GM23338 (cell line): ENCODE measurements at regions not wholly inside any gene's neighbourhood (a gene's known extent, or its start where the extent isn't known, plus 50 kb on each side); places are given as distances from the start of the nearest gene placed in this dataset.

Source experiments
- ATAC-seq: fragments of 200-7000 bp; cut with Tn5 transposase; 3 replicates; pipeline ENCODE4 v1.9.1; 2020
- DNase-seq: peaks from one replicate; pipeline ENCODE4 v3.0.0-alpha.2; 2015; ENCODE audit warnings: low spot score
- H2AFZ ChIP-seq: fragments of 200-600 bp; sonication (generic); 2 replicates; pipeline ENCODE4 v1.8.0; 2016; ENCODE audit warnings: antibody characterized with exemption, mild to moderate bottlenecking, moderate library complexity
- H3F3A ChIP-seq: fragments of 200-600 bp; sonication (generic); replicated peaks from 2 replicates; pipeline ENCODE4 v1.8.0; 2017; ENCODE audit warnings: antibody characterized with exemption, mixed run types, low read depth
- H3K27ac ChIP-seq: fragments of 200-600 bp; sonication (generic); 2 replicates; pipeline ENCODE4 v1.6.1; 2016; ENCODE audit warnings: low read depth
- H3K27me3 ChIP-seq: fragments of 200-600 bp; sonication (generic); 2 replicates; pipeline ENCODE4 v1.8.0; 2016; ENCODE audit warnings: mild to moderate bottlenecking, mixed run types, moderate library complexity; ENCODE audit not compliant: insufficient read depth
- H3K36me3 ChIP-seq: fragments of 200-600 bp; sonication (generic); 2 replicates; pipeline ENCODE4 v1.8.0; 2016; ENCODE audit warnings: mild to moderate bottlenecking; ENCODE audit not compliant: insufficient read depth
- H3K4me1 ChIP-seq: fragments of 200-600 bp; sonication (generic); 2 replicates; pipeline ENCODE4 v1.8.0; 2016; ENCODE audit warnings: mild to moderate bottlenecking, moderate library complexity; ENCODE audit not compliant: insufficient read depth
- H3K4me2 ChIP-seq: fragments of 200-600 bp; sonication (generic); 2 replicates; pipeline ENCODE4 v1.7.1; 2017; ENCODE audit warnings: mixed run types
- H3K4me3 ChIP-seq: fragments of 200-600 bp; sonication (generic); 2 replicates; pipeline ENCODE4 v1.6.1; 2016; ENCODE audit warnings: mixed run types
- H3K79me2 ChIP-seq: fragments of 200-600 bp; sonication (generic); replicated peaks from 2 replicates; pipeline ENCODE4 v1.8.0; 2017; ENCODE audit warnings: mild to moderate bottlenecking; ENCODE audit not compliant: insufficient read depth
- H3K9me2 ChIP-seq: fragments of 200-600 bp; sonication (generic); 2 replicates; pipeline ENCODE4 v1.8.0; 2017; ENCODE audit not compliant: insufficient read depth
- H4K20me1 ChIP-seq: fragments of 200-600 bp; sonication (generic); replicated peaks from 2 replicates; pipeline ENCODE4 v1.8.0; 2017; ENCODE audit warnings: mild to moderate bottlenecking; ENCODE audit not compliant: insufficient read depth
- H3K27ac Mint-ChIP-seq: 2 replicates; pipeline ENCODE4 v1.8.0; 2020; ENCODE audit warnings: inconsistent platforms, mild to moderate bottlenecking, moderate library complexity, mixed read lengths
- H3K27me3 Mint-ChIP-seq: 3 replicates; pipeline ENCODE4 v1.8.0; 2022; ENCODE audit warnings: low read depth, mild to moderate bottlenecking, moderate library complexity, mixed read lengths, inconsistent platforms; ENCODE audit not compliant: insufficient read depth, poor library complexity
- H3K36me3 Mint-ChIP-seq: 3 replicates; pipeline ENCODE4 v1.8.0; 2021; ENCODE audit warnings: low read depth, mild to moderate bottlenecking, inconsistent platforms, moderate library complexity, mixed read lengths
- H3K4me1 Mint-ChIP-seq: 3 replicates; pipeline ENCODE4 v1.8.0; 2020; ENCODE audit warnings: mild to moderate bottlenecking, inconsistent platforms, mixed read lengths
- H3K4me3 Mint-ChIP-seq: 3 replicates; pipeline ENCODE4 v1.8.0; 2021; ENCODE audit warnings: moderate library complexity, mild to moderate bottlenecking, inconsistent platforms, mixed read lengths
- H3K9me3 Mint-ChIP-seq: 3 replicates; pipeline ENCODE4 v1.8.0; 2020; ENCODE audit warnings: moderate library complexity, mild to moderate bottlenecking, inconsistent platforms, mixed read lengths
- CREB1 ChIP-seq: fragments of 250-450 bp; sonication (Bioruptor Pico); IDR thresholded peaks from 2 replicates; pipeline ENCODE4 v1.5.0; 2020; ENCODE audit warnings: low read depth, mild to moderate bottlenecking, moderate library complexity
- EZH2 ChIP-seq: fragments of 200-600 bp; sonication (generic); IDR thresholded peaks from one replicate; pipeline ENCODE4 v1.8.0; 2017; ENCODE audit warnings: antibody characterized with exemption, mild to moderate bottlenecking, low read depth; ENCODE audit not compliant: unreplicated experiment
- EZH2phosphoT487 ChIP-seq: fragments of 200-600 bp; sonication (generic); IDR thresholded peaks from one replicate; pipeline ENCODE4 v1.8.1; 2018; ENCODE audit warnings: antibody characterized with exemption; ENCODE audit not compliant: unreplicated experiment
- JUNB ChIP-seq: IDR thresholded peaks from one replicate; pipeline ENCODE4 v1.6.1; 2016; ENCODE audit warnings: antibody characterized with exemption; ENCODE audit not compliant: unreplicated experiment
- STAT1 ChIP-seq: IDR thresholded peaks from one replicate; pipeline ENCODE4 v1.6.1; 2016; ENCODE audit warnings: antibody characterized with exemption; ENCODE audit not compliant: unreplicated experiment
- ZNF114 ChIP-seq: fragments of 250-450 bp; sonication (Bioruptor Pico); IDR thresholded peaks from 2 replicates; pipeline ENCODE4 v1.5.0; 2020; ENCODE audit warnings: mild to moderate bottlenecking, moderate library complexity
- ZNF331 ChIP-seq: fragments of 250-450 bp; sonication (Bioruptor Pico); IDR thresholded peaks from 2 replicates; pipeline ENCODE4 v1.5.0; 2020; ENCODE audit warnings: low read depth, mild to moderate bottlenecking, moderate library complexity
- ZNF462 ChIP-seq: fragments of 250-450 bp; sonication (Bioruptor Pico); IDR thresholded peaks from 2 replicates; pipeline ENCODE4 v1.5.0; 2020; ENCODE audit warnings: mild to moderate bottlenecking, moderate library complexity
- TF ChIP-seq, protein P1 (sequence below): IDR thresholded peaks from 2 replicates; pipeline ENCODE4 v1.6.1; 2016; ENCODE audit warnings: antibody characterized with exemption
- TF ChIP-seq, protein P2 (sequence below), 2 experiments: fragments of 200-600 bp in 1 of 2; sonication (generic) in 1 of 2; conservative IDR thresholded peaks; 2 replicates each; pipeline versions ENCODE4 v1.5.1 to v1.6.1; 2016 to 2017; ENCODE audit warnings: antibody characterized with exemption in 2 of 2, low read depth in 2 of 2, mild to moderate bottlenecking in 2 of 2, moderate library complexity in 1 of 2

- ATAC-seq (no peak), DNase-seq (no peak)
- Histone ChIP-seq H3K36me3 (no peaks in the 10 kb centered on the region), H3K4me2 (no peak overlapping the region), H4K20me1 (no peaks in the 10 kb centered on the region), H3F3A (no peaks in the 10 kb centered on the region), H2AFZ (no peak overlapping the region), H3K4me3 (no peak overlapping the region), H3K79me2 (no peaks in the 10 kb centered on the region), H3K27ac (no peak overlapping the region), H3K27me3 (no peaks in the 10 kb centered on the region), H3K4me1 (no peaks in the 10 kb centered on the region), H3K9me2 (0 out of 2 replicates have a peak, but pooled peaks cover 5% of the 10 kb centered on the region)
- Mint-ChIP-seq H3K27me3 (no peaks in the 10 kb centered on the region), H3K36me3 (no peaks in the 10 kb centered on the region), H3K4me1 (peaks cover 3% of the 10 kb centered on the region; the same call in 2 of the 3 replicates), H3K4me3 (no peak overlapping the region), H3K27ac (no peak overlapping the region), H3K9me3 (no peaks in the 10 kb centered on the region)
- TF ChIP-seq ZNF331 (no peak), ZNF114 (CRISPR knock-in tag) (no peak), EZH2phosphoT487 (no peak), CREB1 (CRISPR knock-in tag) (no peak), JUNB (no peak)
- TF ChIP-seq, protein P1, sequence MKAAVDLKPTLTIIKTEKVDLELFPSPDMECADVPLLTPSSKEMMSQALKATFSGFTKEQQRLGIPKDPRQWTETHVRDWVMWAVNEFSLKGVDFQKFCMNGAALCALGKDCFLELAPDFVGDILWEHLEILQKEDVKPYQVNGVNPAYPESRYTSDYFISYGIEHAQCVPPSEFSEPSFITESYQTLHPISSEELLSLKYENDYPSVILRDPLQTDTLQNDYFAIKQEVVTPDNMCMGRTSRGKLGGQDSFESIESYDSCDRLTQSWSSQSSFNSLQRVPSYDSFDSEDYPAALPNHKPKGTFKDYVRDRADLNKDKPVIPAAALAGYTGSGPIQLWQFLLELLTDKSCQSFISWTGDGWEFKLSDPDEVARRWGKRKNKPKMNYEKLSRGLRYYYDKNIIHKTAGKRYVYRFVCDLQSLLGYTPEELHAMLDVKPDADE, result no peak
Measured at GRCh38 chr12:61915420-61915819, 344.8 kb upstream of the USP15 start.

DNA sequence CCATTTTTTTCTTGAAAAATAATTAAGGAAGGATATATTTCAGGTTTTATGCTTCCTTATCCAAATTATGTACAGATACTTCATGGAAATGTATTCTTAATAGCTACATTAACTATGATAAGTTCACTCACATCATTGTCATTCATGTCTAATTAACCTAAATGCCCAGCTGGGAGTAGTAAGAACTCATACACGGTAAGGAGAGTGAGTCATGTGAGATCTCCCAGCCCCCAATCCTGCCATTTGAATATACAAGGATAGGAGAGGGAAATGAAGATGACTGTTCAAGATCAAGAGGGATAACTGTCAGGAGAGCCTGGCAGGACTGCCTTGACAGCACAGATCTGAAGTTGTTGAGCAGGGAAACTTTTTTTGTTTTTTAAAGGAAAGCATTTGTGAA is 343.4 kb upstream of the USP15 start:
- Histone ChIP-seq H3K4me3 (no peak overlapping the region), H3K79me2 (no peaks in the 10 kb centered on the region), H3K36me3 (no peaks in the 10 kb centered on the region), H4K20me1 (no peaks in the 10 kb centered on the region), H3F3A (no peaks in the 10 kb centered on the region), H3K4me1 (no peaks in the 10 kb centered on the region), H3K4me2 (no peak overlapping the region), H3K9me2 (0 out of 2 replicates have a peak, but pooled peaks cover 5% of the 10 kb centered on the region), H3K27ac (no peak overlapping the region), H2AFZ (no peak overlapping the region), H3K27me3 (no peaks in the 10 kb centered on the region)
- Mint-ChIP-seq H3K27ac (0 out of 2 replicates have a peak overlapping the region, but pooled peaks have one; percentile 76), H3K27me3 (no peaks in the 10 kb centered on the region), H3K4me3 (no peak overlapping the region), H3K36me3 (peaks cover 2% of the 10 kb centered on the region; the same call in 2 of the 3 replicates), H3K9me3 (no peaks in the 10 kb centered on the region), H3K4me1 (peaks cover 3% of the 10 kb centered on the region)
- ATAC-seq (no peak), DNase-seq (peak; percentile 2)
- no peak for TF ChIP-seq STAT1
- no peak for TF ChIP-seq EZH2
- TF ChIP-seq, protein P2, sequence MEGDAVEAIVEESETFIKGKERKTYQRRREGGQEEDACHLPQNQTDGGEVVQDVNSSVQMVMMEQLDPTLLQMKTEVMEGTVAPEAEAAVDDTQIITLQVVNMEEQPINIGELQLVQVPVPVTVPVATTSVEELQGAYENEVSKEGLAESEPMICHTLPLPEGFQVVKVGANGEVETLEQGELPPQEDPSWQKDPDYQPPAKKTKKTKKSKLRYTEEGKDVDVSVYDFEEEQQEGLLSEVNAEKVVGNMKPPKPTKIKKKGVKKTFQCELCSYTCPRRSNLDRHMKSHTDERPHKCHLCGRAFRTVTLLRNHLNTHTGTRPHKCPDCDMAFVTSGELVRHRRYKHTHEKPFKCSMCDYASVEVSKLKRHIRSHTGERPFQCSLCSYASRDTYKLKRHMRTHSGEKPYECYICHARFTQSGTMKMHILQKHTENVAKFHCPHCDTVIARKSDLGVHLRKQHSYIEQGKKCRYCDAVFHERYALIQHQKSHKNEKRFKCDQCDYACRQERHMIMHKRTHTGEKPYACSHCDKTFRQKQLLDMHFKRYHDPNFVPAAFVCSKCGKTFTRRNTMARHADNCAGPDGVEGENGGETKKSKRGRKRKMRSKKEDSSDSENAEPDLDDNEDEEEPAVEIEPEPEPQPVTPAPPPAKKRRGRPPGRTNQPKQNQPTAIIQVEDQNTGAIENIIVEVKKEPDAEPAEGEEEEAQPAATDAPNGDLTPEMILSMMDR (conservative IDR thresholded peaks at IDR 0.05; ENCODE audit: low read depth in 2 of 2), result no peak
- TF ChIP-seq, protein P1, result no peak
- no peak for TF ChIP-seq ZNF331
- no peak for TF ChIP-seq EZH2phosphoT487
- no peak for TF ChIP-seq JUNB
- TF ChIP-seq ZNF114 (CRISPR knock-in tag), result no peak
- TF ChIP-seq ZNF462, result no peak
